ENCODE measurements at regions not wholly inside any gene's neighbourhood (a gene's known extent, or its start where the extent isn't known, plus 50 kb on each side); places are given as distances from the start of the nearest gene placed in this dataset.

GRCh38 chrX:39813631-39814277, 284.0 kb downstream of the BCOR start:
- no peak for TF ChIP-seq ELK1 (IDR thresholded peaks at IDR 0.05; ENCODE audit: borderline replicate concordance, low read depth, low read length)
- TF ChIP-seq MAFK (IDR thresholded peaks at IDR 0.05; ENCODE audit: low read depth, low read length): no peak
- TF ChIP-seq RFX5 (IDR thresholded peaks at IDR 0.05; ENCODE audit: low read depth, low read length): no peak

All from IMR-90 (cell line).